SK-N-SH (cell line): ENCODE measurements at regions not wholly inside any gene's neighbourhood (a gene's known extent, or its start where the extent isn't known, plus 50 kb on each side); places are given as distances from the start of the nearest gene placed in this dataset.

Experiments
- CTCF ChIA-PET: fragments of 300-600, 350-600 bp; formaldehyde crosslinking; extraction: SDS; loops from one replicate; lab custom pipeline; 2021; lab: Yijun Ruan, JAX
- POLR2A ChIA-PET: fragments of 350-600 bp; sonication (Branson Sonifier 250); formaldehyde crosslinking; extraction: SDS; loops from one replicate; lab custom pipeline; 2020; ENCODE audit warnings: antibody characterized with exemption, inconsistent platforms; lab: Yijun Ruan, JAX
- DNase-seq: peaks from one replicate; pipeline ENCODE4 v3.0.0; 2012
- H2AFZ ChIP-seq: fragments of 200-600 bp; sonication (generic); 2 replicates; pipeline ENCODE4 v1.8.1; 2016; ENCODE audit warnings: antibody characterized with exemption, mild to moderate bottlenecking, low read depth
- H3F3A ChIP-seq: fragments of 200-600 bp; sonication (generic); replicated peaks from 2 replicates; pipeline ENCODE3; 2016; ENCODE audit warnings: antibody characterized with exemption, mild to moderate bottlenecking; ENCODE audit not compliant: insufficient read depth
- H3K27ac ChIP-seq, 2 experiments: fragments of 200-500 bp in 1 of 2; fragments of 200-600 bp in 1 of 2; sonication (Bioruptor generic) in 1 of 2; sonication (generic), shearing (Covaris generic) in 1 of 2; 2 replicates each; pipeline versions ENCODE4 v1.5.1 to v1.6.1; 2014 to 2016; ENCODE audit warnings: low read depth in 2 of 2, inconsistent platforms in 1 of 2, low read length in 1 of 2, mild to moderate bottlenecking in 1 of 2, mixed read lengths in 1 of 2
- H3K27me3 ChIP-seq: fragments of 200-600 bp; sonication (generic), shearing (Covaris generic); 2 replicates; pipeline ENCODE4 v1.6.1; 2016; ENCODE audit warnings: mixed run types; ENCODE audit not compliant: insufficient read depth
- H3K36me3 ChIP-seq, 2 experiments: fragments of 200-500 bp in 1 of 2; fragments of 200-600 bp in 1 of 2; sonication (Bioruptor generic) in 1 of 2; sonication (generic) in 1 of 2; replicated peaks in 1 of 2; 2 replicates each; pipeline versions ENCODE3 to v1.5.1; 2014 to 2016; ENCODE audit warnings: low read length in 1 of 2, mild to moderate bottlenecking in 1 of 2; ENCODE audit not compliant: insufficient read depth in 2 of 2, control insufficient read depth in 1 of 2
- H3K4me1 ChIP-seq, 2 experiments: fragments of 200-500 bp in 1 of 2; fragments of 200-600 bp in 1 of 2; sonication (Bioruptor generic) in 1 of 2; sonication (generic), shearing (Covaris generic) in 1 of 2; 2 replicates each; pipeline versions ENCODE4 v1.5.1 to v1.6.1; 2014 to 2016; ENCODE audit warnings: low read depth in 1 of 2, low read length in 1 of 2, mixed run types in 1 of 2; ENCODE audit not compliant: insufficient read depth in 2 of 2, control insufficient read depth in 1 of 2
- H3K4me2 ChIP-seq: fragments of 200-600 bp; sonication (generic), shearing (Covaris generic); 2 replicates; pipeline ENCODE4 v1.6.1; 2017; ENCODE audit warnings: mixed run types
- H3K4me3 ChIP-seq, 2 experiments: fragments of 200-500 bp in 1 of 2; fragments of 200-600 bp in 1 of 2; sonication (Bioruptor generic) in 1 of 2; sonication (generic), shearing (Covaris generic) in 1 of 2; 2 replicates each; pipeline versions ENCODE4 v1.5.1 to v1.8.1; 2014 to 2016; ENCODE audit warnings: low read depth in 2 of 2, inconsistent platforms in 1 of 2, low read length in 1 of 2, mild to moderate bottlenecking in 1 of 2, mixed read lengths in 1 of 2, moderate library complexity in 1 of 2
- H3K79me2 ChIP-seq: fragments of 200-600 bp; sonication (generic); 2 replicates; pipeline ENCODE4 v1.8.1; 2017; ENCODE audit warnings: mild to moderate bottlenecking; ENCODE audit not compliant: insufficient read depth
- H3K9ac ChIP-seq: fragments of 200-600 bp; sonication (generic); 2 replicates; pipeline ENCODE4 v1.6.1; 2017; ENCODE audit warnings: mixed run types
- H3K9me2 ChIP-seq: fragments of 200-600 bp; sonication (generic); 2 replicates; pipeline ENCODE4 v1.6.1; 2017; ENCODE audit warnings: mixed run types
- H3K9me3 ChIP-seq: fragments of 200-600 bp; sonication (generic); 2 replicates; pipeline ENCODE4 v1.6.1; 2017; ENCODE audit warnings: mixed run types, mild to moderate bottlenecking, moderate library complexity
- H4K20me1 ChIP-seq: fragments of 200-600 bp; sonication (generic); 2 replicates; pipeline ENCODE4 v1.6.1; 2017; ENCODE audit warnings: mild to moderate bottlenecking, mixed run types; ENCODE audit not compliant: insufficient read depth
- CHD2 ChIP-seq: fragments of 150-350 bp; IDR thresholded peaks from 2 replicates; pipeline ENCODE4 v1.6.1; 2018; ENCODE audit warnings: low read length; ENCODE audit not compliant: partially characterized antibody
- EP300 ChIP-seq, 2 experiments: IDR thresholded peaks; 2 replicates each; pipeline versions ENCODE4 v1.4.0 to v1.6.1; 2012; ENCODE audit warnings: borderline replicate concordance in 1 of 2, low read depth in 1 of 2, low read length in 1 of 2
- EZH2phosphoT487 ChIP-seq: fragments of 200-600 bp; sonication (generic); IDR thresholded peaks from 2 replicates; pipeline ENCODE4 v1.6.1; 2017; ENCODE audit warnings: low read depth, mixed run types, mild to moderate bottlenecking, antibody characterized with exemption, moderate library complexity, borderline replicate concordance
- GABPA ChIP-seq: IDR thresholded peaks from 2 replicates; pipeline ENCODE4 v1.4.0; 2012; ENCODE audit warnings: low read depth, mild to moderate bottlenecking
- MXI1 ChIP-seq: IDR thresholded peaks from 2 replicates; pipeline ENCODE4 v1.6.1; 2012; ENCODE audit warnings: mild to moderate bottlenecking, low read depth, low read length, improper control_type of control experiment
- POLR2AphosphoS5 ChIP-seq: IDR thresholded peaks from 2 replicates; pipeline ENCODE4 v1.6.1; 2012; ENCODE audit warnings: low read depth, low read length
- RAD21 ChIP-seq: IDR thresholded peaks from 2 replicates; pipeline ENCODE4 v1.6.1; 2012; ENCODE audit warnings: mild to moderate bottlenecking, low read length
- RCOR1 ChIP-seq: fragments of 150-350 bp; IDR thresholded peaks from 2 replicates; pipeline ENCODE4 v1.6.1; 2017; ENCODE audit warnings: antibody characterized with exemption, low read length
- SIN3A ChIP-seq: IDR thresholded peaks from 2 replicates; pipeline ENCODE4 v1.6.1; 2012; ENCODE audit warnings: low read depth, mild to moderate bottlenecking, low read length, moderate library complexity, borderline replicate concordance
- TAF1 ChIP-seq: IDR thresholded peaks from 2 replicates; pipeline ENCODE4 v1.6.1; 2012; ENCODE audit warnings: low read depth, mild to moderate bottlenecking, low read length, moderate library complexity, borderline replicate concordance
- TCF12 ChIP-seq: IDR thresholded peaks from 2 replicates; pipeline ENCODE4 v1.4.0; 2012
- TEAD4 ChIP-seq: IDR thresholded peaks from 2 replicates; pipeline ENCODE4 v1.4.0; 2012; ENCODE audit warnings: mild to moderate bottlenecking, borderline replicate concordance; ENCODE audit not compliant: insufficient read depth
- YY1 ChIP-seq: IDR thresholded peaks from 2 replicates; pipeline ENCODE4 v1.4.0; 2012; ENCODE audit warnings: low read depth, mild to moderate bottlenecking
- WGBS: methylation state at CpG from one replicate; pipeline ENCODE4 v1.1.6; 2017; ENCODE audit warnings: low lambda C conversion rate; 5-methylcytosine and 5-hydroxymethylcytosine counted together
- TF ChIP-seq, protein P1 (sequence below): IDR thresholded peaks from 2 replicates; pipeline ENCODE4 v1.6.1; 2012; ENCODE audit warnings: mild to moderate bottlenecking, low read depth, low read length, moderate library complexity
- TF ChIP-seq, protein P2 (sequence below): fragments of 150-350 bp; IDR thresholded peaks from 2 replicates; pipeline ENCODE4 v1.6.1; 2016; ENCODE audit warnings: mild to moderate bottlenecking, low read depth, low read length
- TF ChIP-seq, protein P3 (sequence below): fragments of 200-600 bp; sonication (generic); IDR thresholded peaks from 2 replicates; pipeline ENCODE4 v1.6.1; 2017; ENCODE audit warnings: antibody characterized with exemption, mild to moderate bottlenecking, moderate library complexity
- TF ChIP-seq, protein P4 (sequence below): IDR thresholded peaks from 2 replicates; pipeline ENCODE4 v1.4.0; 2012; ENCODE audit warnings: low read depth

DNA sequence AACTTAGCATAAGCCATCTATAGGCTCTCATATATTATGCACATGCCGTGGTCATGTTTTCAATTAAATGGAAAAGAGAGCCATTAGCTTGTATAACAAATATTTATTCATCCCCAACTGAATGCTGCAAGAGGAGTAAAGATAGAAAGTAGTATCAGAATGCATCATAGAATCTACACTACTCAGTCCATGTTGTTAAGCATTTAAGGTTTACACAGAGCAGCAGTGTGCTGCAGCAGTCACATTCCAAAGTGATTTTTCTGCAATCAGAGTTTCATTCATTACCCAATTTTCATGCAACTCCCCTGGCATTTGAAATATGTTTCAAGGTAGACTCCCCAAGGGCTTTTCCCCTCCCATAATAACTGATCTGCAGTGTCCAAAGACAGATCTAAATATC, 82.2 kb upstream of the LMO3 start:
- Histone ChIP-seq H3K9ac (no peak overlapping the region), H3K36me3 (no peaks in the 10 kb centered on the region), H3K27ac (no peak overlapping the region), H3K9me2 (no peaks in the 10 kb centered on the region), H3K9me3 (no peaks in the 10 kb centered on the region), H3K79me2 (no peaks in the 10 kb centered on the region), H3K27me3 (no peaks in the 10 kb centered on the region), H3K4me3 (no peak overlapping the region), H2AFZ (no peak overlapping the region), H3F3A (no peaks in the 10 kb centered on the region), H3K4me2 (no peak overlapping the region), H3K4me1 (no peaks in the 10 kb centered on the region), H4K20me1 (no peaks in the 10 kb centered on the region)
- ChIA-PET POLR2A (no interaction called here), CTCF (no interaction called here)
- TF ChIP-seq YY1 (no peak), SIN3A (no peak), TCF12 (no peak), MXI1 (no peak), RAD21 (no peak), EZH2phosphoT487 (no peak), EP300 (IDR thresholded peaks at IDR 0.05; ENCODE audit: borderline replicate concordance in 1 of 2, low read depth in 1 of 2, low read length in 1 of 2) (no peak), GABPA (no peak), TAF1 (no peak), RCOR1 (no peak), POLR2AphosphoS5 (no peak), CHD2 (no peak), TEAD4 (no peak)
- TF ChIP-seq, protein P1, sequence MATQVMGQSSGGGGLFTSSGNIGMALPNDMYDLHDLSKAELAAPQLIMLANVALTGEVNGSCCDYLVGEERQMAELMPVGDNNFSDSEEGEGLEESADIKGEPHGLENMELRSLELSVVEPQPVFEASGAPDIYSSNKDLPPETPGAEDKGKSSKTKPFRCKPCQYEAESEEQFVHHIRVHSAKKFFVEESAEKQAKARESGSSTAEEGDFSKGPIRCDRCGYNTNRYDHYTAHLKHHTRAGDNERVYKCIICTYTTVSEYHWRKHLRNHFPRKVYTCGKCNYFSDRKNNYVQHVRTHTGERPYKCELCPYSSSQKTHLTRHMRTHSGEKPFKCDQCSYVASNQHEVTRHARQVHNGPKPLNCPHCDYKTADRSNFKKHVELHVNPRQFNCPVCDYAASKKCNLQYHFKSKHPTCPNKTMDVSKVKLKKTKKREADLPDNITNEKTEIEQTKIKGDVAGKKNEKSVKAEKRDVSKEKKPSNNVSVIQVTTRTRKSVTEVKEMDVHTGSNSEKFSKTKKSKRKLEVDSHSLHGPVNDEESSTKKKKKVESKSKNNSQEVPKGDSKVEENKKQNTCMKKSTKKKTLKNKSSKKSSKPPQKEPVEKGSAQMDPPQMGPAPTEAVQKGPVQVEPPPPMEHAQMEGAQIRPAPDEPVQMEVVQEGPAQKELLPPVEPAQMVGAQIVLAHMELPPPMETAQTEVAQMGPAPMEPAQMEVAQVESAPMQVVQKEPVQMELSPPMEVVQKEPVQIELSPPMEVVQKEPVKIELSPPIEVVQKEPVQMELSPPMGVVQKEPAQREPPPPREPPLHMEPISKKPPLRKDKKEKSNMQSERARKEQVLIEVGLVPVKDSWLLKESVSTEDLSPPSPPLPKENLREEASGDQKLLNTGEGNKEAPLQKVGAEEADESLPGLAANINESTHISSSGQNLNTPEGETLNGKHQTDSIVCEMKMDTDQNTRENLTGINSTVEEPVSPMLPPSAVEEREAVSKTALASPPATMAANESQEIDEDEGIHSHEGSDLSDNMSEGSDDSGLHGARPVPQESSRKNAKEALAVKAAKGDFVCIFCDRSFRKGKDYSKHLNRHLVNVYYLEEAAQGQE, result no peak
- TF ChIP-seq, protein P2, sequence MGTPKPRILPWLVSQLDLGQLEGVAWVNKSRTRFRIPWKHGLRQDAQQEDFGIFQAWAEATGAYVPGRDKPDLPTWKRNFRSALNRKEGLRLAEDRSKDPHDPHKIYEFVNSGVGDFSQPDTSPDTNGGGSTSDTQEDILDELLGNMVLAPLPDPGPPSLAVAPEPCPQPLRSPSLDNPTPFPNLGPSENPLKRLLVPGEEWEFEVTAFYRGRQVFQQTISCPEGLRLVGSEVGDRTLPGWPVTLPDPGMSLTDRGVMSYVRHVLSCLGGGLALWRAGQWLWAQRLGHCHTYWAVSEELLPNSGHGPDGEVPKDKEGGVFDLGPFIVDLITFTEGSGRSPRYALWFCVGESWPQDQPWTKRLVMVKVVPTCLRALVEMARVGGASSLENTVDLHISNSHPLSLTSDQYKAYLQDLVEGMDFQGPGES, result no peak
- TF ChIP-seq, protein P3, sequence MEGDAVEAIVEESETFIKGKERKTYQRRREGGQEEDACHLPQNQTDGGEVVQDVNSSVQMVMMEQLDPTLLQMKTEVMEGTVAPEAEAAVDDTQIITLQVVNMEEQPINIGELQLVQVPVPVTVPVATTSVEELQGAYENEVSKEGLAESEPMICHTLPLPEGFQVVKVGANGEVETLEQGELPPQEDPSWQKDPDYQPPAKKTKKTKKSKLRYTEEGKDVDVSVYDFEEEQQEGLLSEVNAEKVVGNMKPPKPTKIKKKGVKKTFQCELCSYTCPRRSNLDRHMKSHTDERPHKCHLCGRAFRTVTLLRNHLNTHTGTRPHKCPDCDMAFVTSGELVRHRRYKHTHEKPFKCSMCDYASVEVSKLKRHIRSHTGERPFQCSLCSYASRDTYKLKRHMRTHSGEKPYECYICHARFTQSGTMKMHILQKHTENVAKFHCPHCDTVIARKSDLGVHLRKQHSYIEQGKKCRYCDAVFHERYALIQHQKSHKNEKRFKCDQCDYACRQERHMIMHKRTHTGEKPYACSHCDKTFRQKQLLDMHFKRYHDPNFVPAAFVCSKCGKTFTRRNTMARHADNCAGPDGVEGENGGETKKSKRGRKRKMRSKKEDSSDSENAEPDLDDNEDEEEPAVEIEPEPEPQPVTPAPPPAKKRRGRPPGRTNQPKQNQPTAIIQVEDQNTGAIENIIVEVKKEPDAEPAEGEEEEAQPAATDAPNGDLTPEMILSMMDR, result no peak
- TF ChIP-seq, protein P4, sequence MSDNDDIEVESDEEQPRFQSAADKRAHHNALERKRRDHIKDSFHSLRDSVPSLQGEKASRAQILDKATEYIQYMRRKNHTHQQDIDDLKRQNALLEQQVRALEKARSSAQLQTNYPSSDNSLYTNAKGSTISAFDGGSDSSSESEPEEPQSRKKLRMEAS, result no peak
- 19% methylated on average over 1 of the region's 1 CpG for WGBS
- no peak for DNase-seq
